Endothelial cell of umbilical vein (primary cell): ENCODE measurements at regions not wholly inside any gene's neighbourhood (a gene's known extent, or its start where the extent isn't known, plus 50 kb on each side); places are given as distances from the start of the nearest gene placed in this dataset.

ENCODE experiments used
- BruUV-seq: library from RNA; stranded (reverse); fragments of 400-500 nt; replicated peaks from 2 replicates; lab custom pipeline; 2021; lab: Mats Ljungman, UMichigan
- CTCF ChIA-PET: fragments of 300-600, 350-600 bp; sonication (Branson Sonifier 250); formaldehyde crosslinking; loops from one replicate; lab custom pipeline; 2021; ENCODE audit warnings: antibody characterized with exemption, inconsistent platforms; lab: Charles Lee
- POLR2A ChIA-PET: fragments of 300-600, 350-600 bp; sonication (Branson Sonifier 250); formaldehyde crosslinking; loops from one replicate; lab custom pipeline; 2021; ENCODE audit warnings: antibody characterized with exemption, inconsistent platforms; lab: Charles Lee
- DNase-seq: peaks from one replicate; pipeline ENCODE4 v3.0.0-alpha.2; 2011; ENCODE audit warnings: low read depth, low spot score
- FAIRE-seq: peaks from 2 replicates; lab custom pipeline; 2011; peaks lifted over from hg19 to GRCh38; lab: Jason Lieb, UNC
- H2AFZ ChIP-seq: 2 replicates; pipeline ENCODE4 v1.6.0; 2012; ENCODE audit warnings: low read depth, low read length, control low read depth, inconsistent platforms
- H3K27ac ChIP-seq: 2 replicates; pipeline ENCODE4 v1.5.1; 2011; ENCODE audit warnings: low read depth, mild to moderate bottlenecking, control low read depth, low read length, moderate library complexity; ENCODE audit not compliant: insufficient read depth
- H3K27me3 ChIP-seq, 2 experiments: 2 replicates each; pipeline versions ENCODE4 v1.6.0 to v1.6.1; 2011; ENCODE audit warnings: low read length in 2 of 2, mixed read lengths in 1 of 2; ENCODE audit not compliant: control insufficient read depth in 2 of 2, insufficient read depth in 2 of 2
- H3K36me3 ChIP-seq, 2 experiments: 2 replicates in 1 of 2; 3 replicates in 1 of 2; pipeline ENCODE4 v1.5.1; 2011; ENCODE audit warnings: low read length in 2 of 2, mild to moderate bottlenecking in 1 of 2, moderate library complexity in 1 of 2; ENCODE audit not compliant: control insufficient read depth in 2 of 2, insufficient read depth in 2 of 2; ENCODE audit errors: extremely low read depth in 1 of 2
- H3K4me1 ChIP-seq: 3 replicates; pipeline ENCODE4 v1.5.1; 2011; ENCODE audit warnings: mild to moderate bottlenecking, low read length; ENCODE audit not compliant: control insufficient read depth, insufficient read depth; ENCODE audit errors: extremely low read depth
- H3K4me2 ChIP-seq: 2 replicates; pipeline ENCODE4 v1.6.1; 2011; ENCODE audit warnings: low read length, control low read depth, mixed read lengths; ENCODE audit not compliant: insufficient read depth
- H3K4me3 ChIP-seq, 3 experiments: fragments of 200-600 bp in 1 of 3; sonication (generic), shearing (Covaris generic) in 1 of 3; replicated peaks in 1 of 3; 2 replicates each; pipeline ENCODE4 v1.5.1; 2011 to 2016; ENCODE audit warnings: control low read depth in 3 of 3, low read length in 3 of 3, mild to moderate bottlenecking in 2 of 3, inconsistent platforms in 1 of 3, low read depth in 1 of 3, moderate library complexity in 1 of 3; ENCODE audit not compliant: insufficient read depth in 1 of 3
- H3K79me2 ChIP-seq: 2 replicates; pipeline ENCODE4 v1.6.0; 2012; ENCODE audit warnings: low read length, inconsistent platforms; ENCODE audit not compliant: control insufficient read depth, insufficient read depth
- H3K9ac ChIP-seq: replicated peaks from 2 replicates; pipeline ENCODE3; 2011; ENCODE audit warnings: low read length, control low read depth; ENCODE audit not compliant: insufficient read depth; ENCODE audit errors: extremely low read depth
- H3K9me1 ChIP-seq: replicated peaks from 3 replicates; pipeline ENCODE4 v1.6.0; 2011; ENCODE audit warnings: mild to moderate bottlenecking, low read length; ENCODE audit not compliant: control insufficient read depth, insufficient read depth; ENCODE audit errors: extremely low read depth
- H3K9me3 ChIP-seq: replicated peaks from 2 replicates; pipeline ENCODE4 v1.5.1; 2012; ENCODE audit warnings: low read length, inconsistent platforms; ENCODE audit not compliant: control insufficient read depth, insufficient read depth
- H4K20me1 ChIP-seq: replicated peaks from 2 replicates; pipeline ENCODE3; 2011; ENCODE audit warnings: mild to moderate bottlenecking, low read length; ENCODE audit not compliant: control insufficient read depth, insufficient read depth; ENCODE audit errors: extremely low read depth
- EZH2 ChIP-seq: IDR thresholded peaks from 2 replicates; pipeline ENCODE4 v1.6.1; 2012; ENCODE audit warnings: borderline replicate concordance, low read depth, mild to moderate bottlenecking, moderate library complexity, low read length, inconsistent platforms; ENCODE audit not compliant: severe bottlenecking
- FOS ChIP-seq: IDR thresholded peaks from 2 replicates; pipeline ENCODE4 v1.6.1; 2011; ENCODE audit warnings: mild to moderate bottlenecking, low read length, moderate library complexity, borderline replicate concordance; ENCODE audit not compliant: insufficient read depth
- GATA2 ChIP-seq: IDR thresholded peaks from 2 replicates; pipeline ENCODE4 v1.7.0; 2011; ENCODE audit warnings: low read depth, mild to moderate bottlenecking, moderate library complexity, mixed read lengths, low read length; ENCODE audit not compliant: insufficient read length, insufficient read depth
- JUN ChIP-seq: IDR thresholded peaks from 2 replicates; pipeline ENCODE4 v1.6.1; 2011; ENCODE audit warnings: borderline replicate concordance, low read depth; ENCODE audit not compliant: insufficient read length, insufficient read depth
- MYC ChIP-seq: IDR thresholded peaks from one replicate; pipeline ENCODE4 v1.6.1; 2011; ENCODE audit warnings: mild to moderate bottlenecking, low read depth, low read length
- POLR2A ChIP-seq: IDR thresholded peaks from 2 replicates; pipeline ENCODE4 v1.6.1; 2012; ENCODE audit warnings: low read depth, mild to moderate bottlenecking, control low read depth, low read length
- POLR2AphosphoS5 ChIP-seq: IDR thresholded peaks from 2 replicates; pipeline ENCODE4 v1.6.1; 2012; ENCODE audit warnings: low read depth, mild to moderate bottlenecking, control low read depth, low read length, moderate library complexity; ENCODE audit not compliant: insufficient read depth
- dilution Hi-C: fragments of 300-500 bp; cut with MboI; formaldehyde crosslinking; loops from one replicate; pipeline ENCODE4 v1.15.0; 2019; ENCODE audit warnings: low sequenced_read_pairs; ENCODE audit not compliant: extremely low pct_ligation_motif_present
- intact Hi-C: fragments of 100-400 bp; cut with micrococcal nuclease; formaldehyde crosslinking; loops from one replicate; pipeline ENCODE4 v1.10.0; 2022
- TF ChIP-seq, protein P1 (sequence below): IDR thresholded peaks from 2 replicates; pipeline ENCODE4 v1.6.1; 2011; ENCODE audit not compliant: insufficient read depth, insufficient read length
- TF ChIP-seq, protein P2 (sequence below), 2 donors: IDR thresholded peaks; 1 replicate in 1 of 2; 2 replicates in 1 of 2; pipeline ENCODE4 v1.5.1; 2011; ENCODE audit warnings: low read length in 2 of 2, mild to moderate bottlenecking in 2 of 2, moderate library complexity in 2 of 2, control low read depth in 1 of 2, inconsistent platforms in 1 of 2, low read depth in 1 of 2; ENCODE audit not compliant: insufficient read depth in 1 of 2; ENCODE audit errors: extremely low read depth in 1 of 2

DNA sequence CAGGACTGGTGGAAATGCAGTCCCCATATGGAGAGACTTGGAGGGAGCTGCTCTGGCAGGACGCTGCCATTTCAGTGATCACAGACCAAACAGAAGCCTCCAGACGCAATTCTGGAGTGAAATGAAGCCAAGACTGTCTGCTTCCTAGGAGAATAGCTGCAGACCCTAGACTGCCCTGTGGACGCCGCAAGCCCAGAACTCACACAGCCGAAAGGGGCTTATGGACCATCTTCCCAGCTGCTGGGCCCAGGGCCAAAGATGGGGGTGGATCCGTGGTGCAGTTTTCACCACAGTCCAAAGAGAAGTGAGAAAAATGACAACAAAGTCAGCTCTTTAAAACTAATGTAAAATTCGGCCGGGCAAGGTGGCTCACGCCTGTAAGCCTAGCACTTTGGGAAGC lies 165.7 kb downstream of the CBLN1 start:
- TF ChIP-seq, protein P1, sequence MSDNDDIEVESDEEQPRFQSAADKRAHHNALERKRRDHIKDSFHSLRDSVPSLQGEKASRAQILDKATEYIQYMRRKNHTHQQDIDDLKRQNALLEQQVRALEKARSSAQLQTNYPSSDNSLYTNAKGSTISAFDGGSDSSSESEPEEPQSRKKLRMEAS, result no peak
- no peak for TF ChIP-seq POLR2AphosphoS5
- TF ChIP-seq, protein P2, sequence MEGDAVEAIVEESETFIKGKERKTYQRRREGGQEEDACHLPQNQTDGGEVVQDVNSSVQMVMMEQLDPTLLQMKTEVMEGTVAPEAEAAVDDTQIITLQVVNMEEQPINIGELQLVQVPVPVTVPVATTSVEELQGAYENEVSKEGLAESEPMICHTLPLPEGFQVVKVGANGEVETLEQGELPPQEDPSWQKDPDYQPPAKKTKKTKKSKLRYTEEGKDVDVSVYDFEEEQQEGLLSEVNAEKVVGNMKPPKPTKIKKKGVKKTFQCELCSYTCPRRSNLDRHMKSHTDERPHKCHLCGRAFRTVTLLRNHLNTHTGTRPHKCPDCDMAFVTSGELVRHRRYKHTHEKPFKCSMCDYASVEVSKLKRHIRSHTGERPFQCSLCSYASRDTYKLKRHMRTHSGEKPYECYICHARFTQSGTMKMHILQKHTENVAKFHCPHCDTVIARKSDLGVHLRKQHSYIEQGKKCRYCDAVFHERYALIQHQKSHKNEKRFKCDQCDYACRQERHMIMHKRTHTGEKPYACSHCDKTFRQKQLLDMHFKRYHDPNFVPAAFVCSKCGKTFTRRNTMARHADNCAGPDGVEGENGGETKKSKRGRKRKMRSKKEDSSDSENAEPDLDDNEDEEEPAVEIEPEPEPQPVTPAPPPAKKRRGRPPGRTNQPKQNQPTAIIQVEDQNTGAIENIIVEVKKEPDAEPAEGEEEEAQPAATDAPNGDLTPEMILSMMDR (IDR thresholded peaks at IDR 0.05; ENCODE audit: extremely low read depth in 1 of 2, insufficient read depth in 1 of 2, low read depth in 1 of 2, low read length in 2 of 2), result no peak
- no peak for TF ChIP-seq FOS
- no peak for TF ChIP-seq GATA2
- H3K9me3 ChIP-seq, result peaks cover 3% of the 10 kb centered on the region
- ChIA-PET CTCF (no interaction called here), POLR2A (no interaction called here)
- no peaks in the 10 kb centered on the region for H3K4me1 ChIP-seq
- no peak overlapping the region for H3K4me3 ChIP-seq
- no peak for DNase-seq
- no peak overlapping the region for H3K9ac ChIP-seq
- H3K27me3 ChIP-seq, result no peaks in the 10 kb centered on the region
- no peak overlapping the region for H3K4me2 ChIP-seq
- H3K79me2 ChIP-seq, result no peaks in the 10 kb centered on the region
- no peaks in the 10 kb centered on the region for H3K9me1 ChIP-seq
- no peaks in the 10 kb centered on the region for H3K36me3 ChIP-seq
- intact Hi-C loops (no loop called here), dilution Hi-C loops (no loop called here)
- no peak overlapping the region for H3K27ac ChIP-seq
- no peaks in the 10 kb centered on the region for H4K20me1 ChIP-seq
- no peak overlapping the region for H2AFZ ChIP-seq
- FAIRE-seq, result no peak
- BruUV-seq, result no TSS peak

DNA sequence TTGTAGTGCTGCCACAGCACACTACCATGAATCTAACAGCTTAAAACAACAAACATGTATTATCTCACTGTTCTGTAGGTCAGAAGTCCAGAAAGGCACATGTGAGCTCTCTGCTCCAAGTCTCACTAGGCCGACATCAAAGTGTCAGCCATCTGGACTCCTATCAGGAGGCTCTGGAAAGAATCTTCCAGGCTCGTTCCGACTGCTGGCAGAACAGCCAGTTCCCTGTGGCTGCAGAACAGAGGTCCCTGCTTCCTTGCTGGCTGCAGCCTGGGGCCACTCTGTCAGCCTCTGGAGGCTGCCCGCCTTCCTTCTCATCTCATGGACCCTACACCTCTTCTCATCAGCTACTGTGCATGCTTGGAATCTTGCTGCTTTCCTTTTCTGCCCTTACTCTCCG lies 168.9 kb downstream of the CBLN1 start:
- Histone ChIP-seq H4K20me1 (no peaks in the 10 kb centered on the region), H3K9me1 (no peaks in the 10 kb centered on the region), H3K79me2 (no peaks in the 10 kb centered on the region), H2AFZ (no peak overlapping the region), H3K9me3 (peaks cover 5% of the 10 kb centered on the region), H3K9ac (no peak overlapping the region), H3K4me2 (no peak overlapping the region), H3K4me1 (no peaks in the 10 kb centered on the region), H3K36me3 (no peaks in the 10 kb centered on the region), H3K4me3 (no peak overlapping the region), H3K27ac (no peak overlapping the region), H3K27me3 (no peaks in the 10 kb centered on the region)
- dilution Hi-C loops, result no loop called here
- no TSS peak for BruUV-seq
- intact Hi-C loops, result no loop called here
- FAIRE-seq (no peak), DNase-seq (no peak)
- ChIA-PET CTCF (no interaction called here), POLR2A (no interaction called here)
- TF ChIP-seq GATA2, result no peak
- TF ChIP-seq JUN, result no peak
- TF ChIP-seq FOS, result no peak
- TF ChIP-seq POLR2A, result no peak
- TF ChIP-seq, protein P1, result no peak
- TF ChIP-seq MYC, result no peak
- TF ChIP-seq, protein P2 (IDR thresholded peaks at IDR 0.05; ENCODE audit: extremely low read depth in 1 of 2, insufficient read depth in 1 of 2, low read depth in 1 of 2, low read length in 2 of 2), result no peak
- no peak for TF ChIP-seq POLR2AphosphoS5
- no peak for TF ChIP-seq EZH2
